SK-N-SH (cell line): ENCODE measurements at regions not wholly inside any gene's neighbourhood (a gene's known extent, or its start where the extent isn't known, plus 50 kb on each side); places are given as distances from the start of the nearest gene placed in this dataset.

Experiments
- CTCF ChIA-PET: fragments of 300-600, 350-600 bp; formaldehyde crosslinking; extraction: SDS; loops from one replicate; lab custom pipeline; 2021; lab: Yijun Ruan, JAX
- POLR2A ChIA-PET: fragments of 350-600 bp; sonication (Branson Sonifier 250); formaldehyde crosslinking; extraction: SDS; loops from one replicate; lab custom pipeline; 2020; ENCODE audit warnings: antibody characterized with exemption, inconsistent platforms; lab: Yijun Ruan, JAX
- DNase-seq: peaks from one replicate; pipeline ENCODE4 v3.0.0; 2012
- H2AFZ ChIP-seq: fragments of 200-600 bp; sonication (generic); 2 replicates; pipeline ENCODE4 v1.8.1; 2016; ENCODE audit warnings: antibody characterized with exemption, mild to moderate bottlenecking, low read depth
- H3F3A ChIP-seq: fragments of 200-600 bp; sonication (generic); replicated peaks from 2 replicates; pipeline ENCODE3; 2016; ENCODE audit warnings: antibody characterized with exemption, mild to moderate bottlenecking; ENCODE audit not compliant: insufficient read depth
- H3K27ac ChIP-seq, 2 experiments: fragments of 200-500 bp in 1 of 2; fragments of 200-600 bp in 1 of 2; sonication (Bioruptor generic) in 1 of 2; sonication (generic), shearing (Covaris generic) in 1 of 2; 2 replicates each; pipeline versions ENCODE4 v1.5.1 to v1.6.1; 2014 to 2016; ENCODE audit warnings: low read depth in 2 of 2, inconsistent platforms in 1 of 2, low read length in 1 of 2, mild to moderate bottlenecking in 1 of 2, mixed read lengths in 1 of 2
- H3K27me3 ChIP-seq: fragments of 200-600 bp; sonication (generic), shearing (Covaris generic); 2 replicates; pipeline ENCODE4 v1.6.1; 2016; ENCODE audit warnings: mixed run types; ENCODE audit not compliant: insufficient read depth
- H3K36me3 ChIP-seq, 2 experiments: fragments of 200-500 bp in 1 of 2; fragments of 200-600 bp in 1 of 2; sonication (Bioruptor generic) in 1 of 2; sonication (generic) in 1 of 2; replicated peaks in 1 of 2; 2 replicates each; pipeline versions ENCODE3 to v1.5.1; 2014 to 2016; ENCODE audit warnings: low read length in 1 of 2, mild to moderate bottlenecking in 1 of 2; ENCODE audit not compliant: insufficient read depth in 2 of 2, control insufficient read depth in 1 of 2
- H3K4me1 ChIP-seq, 2 experiments: fragments of 200-500 bp in 1 of 2; fragments of 200-600 bp in 1 of 2; sonication (Bioruptor generic) in 1 of 2; sonication (generic), shearing (Covaris generic) in 1 of 2; 2 replicates each; pipeline versions ENCODE4 v1.5.1 to v1.6.1; 2014 to 2016; ENCODE audit warnings: low read depth in 1 of 2, low read length in 1 of 2, mixed run types in 1 of 2; ENCODE audit not compliant: insufficient read depth in 2 of 2, control insufficient read depth in 1 of 2
- H3K4me2 ChIP-seq: fragments of 200-600 bp; sonication (generic), shearing (Covaris generic); 2 replicates; pipeline ENCODE4 v1.6.1; 2017; ENCODE audit warnings: mixed run types
- H3K4me3 ChIP-seq, 2 experiments: fragments of 200-500 bp in 1 of 2; fragments of 200-600 bp in 1 of 2; sonication (Bioruptor generic) in 1 of 2; sonication (generic), shearing (Covaris generic) in 1 of 2; 2 replicates each; pipeline versions ENCODE4 v1.5.1 to v1.8.1; 2014 to 2016; ENCODE audit warnings: low read depth in 2 of 2, inconsistent platforms in 1 of 2, low read length in 1 of 2, mild to moderate bottlenecking in 1 of 2, mixed read lengths in 1 of 2, moderate library complexity in 1 of 2
- H3K79me2 ChIP-seq: fragments of 200-600 bp; sonication (generic); 2 replicates; pipeline ENCODE4 v1.8.1; 2017; ENCODE audit warnings: mild to moderate bottlenecking; ENCODE audit not compliant: insufficient read depth
- H3K9ac ChIP-seq: fragments of 200-600 bp; sonication (generic); 2 replicates; pipeline ENCODE4 v1.6.1; 2017; ENCODE audit warnings: mixed run types
- H3K9me2 ChIP-seq: fragments of 200-600 bp; sonication (generic); 2 replicates; pipeline ENCODE4 v1.6.1; 2017; ENCODE audit warnings: mixed run types
- H3K9me3 ChIP-seq: fragments of 200-600 bp; sonication (generic); 2 replicates; pipeline ENCODE4 v1.6.1; 2017; ENCODE audit warnings: mixed run types, mild to moderate bottlenecking, moderate library complexity
- H4K20me1 ChIP-seq: fragments of 200-600 bp; sonication (generic); 2 replicates; pipeline ENCODE4 v1.6.1; 2017; ENCODE audit warnings: mild to moderate bottlenecking, mixed run types; ENCODE audit not compliant: insufficient read depth
- EZH2phosphoT487 ChIP-seq: fragments of 200-600 bp; sonication (generic); IDR thresholded peaks from 2 replicates; pipeline ENCODE4 v1.6.1; 2017; ENCODE audit warnings: low read depth, mixed run types, mild to moderate bottlenecking, antibody characterized with exemption, moderate library complexity, borderline replicate concordance
- FOSL2 ChIP-seq: IDR thresholded peaks from 2 replicates; pipeline ENCODE4 v1.4.0; 2012; ENCODE audit warnings: low read depth, mild to moderate bottlenecking, moderate library complexity, borderline replicate concordance
- FOXJ3 ChIP-seq: sonication (generic); formaldehyde crosslinking; IDR thresholded peaks from 2 replicates; pipeline ENCODE4 v1.5.1; 2020; ENCODE audit warnings: mild to moderate bottlenecking, missing genetic modification reagents
- MAX ChIP-seq: IDR thresholded peaks from 2 replicates; pipeline ENCODE4 v1.4.0; 2012; ENCODE audit warnings: low read depth
- MEF2A ChIP-seq: IDR thresholded peaks from 2 replicates; pipeline ENCODE4 v1.4.0; 2012; ENCODE audit warnings: low read depth, borderline replicate concordance
- MXI1 ChIP-seq: IDR thresholded peaks from 2 replicates; pipeline ENCODE4 v1.6.1; 2012; ENCODE audit warnings: mild to moderate bottlenecking, low read depth, low read length, improper control_type of control experiment
- NRF1 ChIP-seq: IDR thresholded peaks from 2 replicates; pipeline ENCODE4 v1.6.1; 2012; ENCODE audit warnings: low read depth, mild to moderate bottlenecking, low read length
- POLR2AphosphoS5 ChIP-seq: IDR thresholded peaks from 2 replicates; pipeline ENCODE4 v1.6.1; 2012; ENCODE audit warnings: low read depth, low read length
- SIN3A ChIP-seq: IDR thresholded peaks from 2 replicates; pipeline ENCODE4 v1.6.1; 2012; ENCODE audit warnings: low read depth, mild to moderate bottlenecking, low read length, moderate library complexity, borderline replicate concordance
- TAF1 ChIP-seq: IDR thresholded peaks from 2 replicates; pipeline ENCODE4 v1.6.1; 2012; ENCODE audit warnings: low read depth, mild to moderate bottlenecking, low read length, moderate library complexity, borderline replicate concordance
- TCF12 ChIP-seq: IDR thresholded peaks from 2 replicates; pipeline ENCODE4 v1.4.0; 2012
- TEAD4 ChIP-seq: IDR thresholded peaks from 2 replicates; pipeline ENCODE4 v1.4.0; 2012; ENCODE audit warnings: mild to moderate bottlenecking, borderline replicate concordance; ENCODE audit not compliant: insufficient read depth
- USF1 ChIP-seq: IDR thresholded peaks from 2 replicates; pipeline ENCODE4 v1.4.0; 2012; ENCODE audit warnings: low read depth, borderline replicate concordance
- WGBS: methylation state at CpG from one replicate; pipeline ENCODE4 v1.1.6; 2017; ENCODE audit warnings: low lambda C conversion rate; 5-methylcytosine and 5-hydroxymethylcytosine counted together
- TF ChIP-seq, protein P1 (sequence below): fragments of 150-350 bp; IDR thresholded peaks from 2 replicates; pipeline ENCODE4 v1.6.1; 2017; ENCODE audit warnings: antibody characterized with exemption, low read length, low read depth, borderline replicate concordance
- TF ChIP-seq, protein P2 (sequence below): IDR thresholded peaks from 2 replicates; pipeline ENCODE4 v1.6.1; 2012; ENCODE audit warnings: mild to moderate bottlenecking, low read depth, low read length, moderate library complexity

DNA sequence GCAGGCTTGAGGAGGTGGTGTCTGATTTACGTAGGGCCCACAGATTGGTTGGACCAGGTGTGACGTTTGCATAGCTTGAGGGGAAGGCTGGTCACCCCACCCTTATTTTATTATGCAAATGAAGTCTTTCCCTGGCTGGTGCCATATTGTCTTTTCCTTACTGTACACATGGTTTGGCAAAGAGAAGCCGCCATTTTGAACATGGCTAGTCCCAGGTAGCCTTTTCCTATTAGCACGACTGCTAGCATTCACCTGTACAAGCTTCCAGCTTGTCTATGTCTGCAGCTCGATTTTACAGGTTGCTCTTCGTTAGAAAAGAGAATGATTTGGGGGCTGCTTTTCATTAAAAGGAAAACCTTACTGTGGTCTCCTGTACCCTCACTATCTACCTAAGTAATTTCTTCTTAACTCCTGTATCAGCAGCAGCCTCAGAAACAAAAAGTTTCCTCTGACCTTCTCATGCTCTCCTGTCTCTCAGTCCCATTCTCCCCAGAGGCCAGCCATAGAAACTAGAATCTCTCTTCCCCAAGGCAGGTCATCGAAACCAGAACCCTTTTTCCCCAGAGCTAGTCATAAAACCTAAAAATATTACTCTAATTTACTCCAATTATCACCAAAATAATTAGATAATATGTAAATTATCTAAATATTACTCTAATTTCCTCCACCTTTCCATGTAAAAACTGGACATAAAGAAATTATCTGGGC is 151.8 kb downstream of the B3GNT2 start:
- H3F3A ChIP-seq = no peaks in the 10 kb centered on the region
- ChIA-PET CTCF (no interaction called here), POLR2A (no interaction called here)

More for the DNA sequence above, 151.8 kb downstream of the B3GNT2 start:
- H2AFZ ChIP-seq = no peak overlapping the region
- no peaks in the 10 kb centered on the region for H3K9me2 ChIP-seq
- 48% methylated on average over 7 of the region's 7 CpGs for WGBS
- H3K27me3 ChIP-seq = no peaks in the 10 kb centered on the region
- TF ChIP-seq, protein P1, sequence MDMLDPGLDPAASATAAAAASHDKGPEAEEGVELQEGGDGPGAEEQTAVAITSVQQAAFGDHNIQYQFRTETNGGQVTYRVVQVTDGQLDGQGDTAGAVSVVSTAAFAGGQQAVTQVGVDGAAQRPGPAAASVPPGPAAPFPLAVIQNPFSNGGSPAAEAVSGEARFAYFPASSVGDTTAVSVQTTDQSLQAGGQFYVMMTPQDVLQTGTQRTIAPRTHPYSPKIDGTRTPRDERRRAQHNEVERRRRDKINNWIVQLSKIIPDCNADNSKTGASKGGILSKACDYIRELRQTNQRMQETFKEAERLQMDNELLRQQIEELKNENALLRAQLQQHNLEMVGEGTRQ = no peak
- TF ChIP-seq FOSL2 (no peak), MEF2A (no peak), NRF1 (no peak), MXI1 (no peak), TAF1 (no peak), EZH2phosphoT487 (no peak), TCF12 (no peak), POLR2AphosphoS5 (no peak), TEAD4 (no peak), SIN3A (no peak), FOXJ3 (CRISPR knock-in tag) (no peak), USF1 (no peak), MAX (no peak)
- TF ChIP-seq, protein P2, sequence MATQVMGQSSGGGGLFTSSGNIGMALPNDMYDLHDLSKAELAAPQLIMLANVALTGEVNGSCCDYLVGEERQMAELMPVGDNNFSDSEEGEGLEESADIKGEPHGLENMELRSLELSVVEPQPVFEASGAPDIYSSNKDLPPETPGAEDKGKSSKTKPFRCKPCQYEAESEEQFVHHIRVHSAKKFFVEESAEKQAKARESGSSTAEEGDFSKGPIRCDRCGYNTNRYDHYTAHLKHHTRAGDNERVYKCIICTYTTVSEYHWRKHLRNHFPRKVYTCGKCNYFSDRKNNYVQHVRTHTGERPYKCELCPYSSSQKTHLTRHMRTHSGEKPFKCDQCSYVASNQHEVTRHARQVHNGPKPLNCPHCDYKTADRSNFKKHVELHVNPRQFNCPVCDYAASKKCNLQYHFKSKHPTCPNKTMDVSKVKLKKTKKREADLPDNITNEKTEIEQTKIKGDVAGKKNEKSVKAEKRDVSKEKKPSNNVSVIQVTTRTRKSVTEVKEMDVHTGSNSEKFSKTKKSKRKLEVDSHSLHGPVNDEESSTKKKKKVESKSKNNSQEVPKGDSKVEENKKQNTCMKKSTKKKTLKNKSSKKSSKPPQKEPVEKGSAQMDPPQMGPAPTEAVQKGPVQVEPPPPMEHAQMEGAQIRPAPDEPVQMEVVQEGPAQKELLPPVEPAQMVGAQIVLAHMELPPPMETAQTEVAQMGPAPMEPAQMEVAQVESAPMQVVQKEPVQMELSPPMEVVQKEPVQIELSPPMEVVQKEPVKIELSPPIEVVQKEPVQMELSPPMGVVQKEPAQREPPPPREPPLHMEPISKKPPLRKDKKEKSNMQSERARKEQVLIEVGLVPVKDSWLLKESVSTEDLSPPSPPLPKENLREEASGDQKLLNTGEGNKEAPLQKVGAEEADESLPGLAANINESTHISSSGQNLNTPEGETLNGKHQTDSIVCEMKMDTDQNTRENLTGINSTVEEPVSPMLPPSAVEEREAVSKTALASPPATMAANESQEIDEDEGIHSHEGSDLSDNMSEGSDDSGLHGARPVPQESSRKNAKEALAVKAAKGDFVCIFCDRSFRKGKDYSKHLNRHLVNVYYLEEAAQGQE = no peak
- H3K4me1 ChIP-seq = no peaks in the 10 kb centered on the region
- no peak overlapping the region for H3K9ac ChIP-seq
- DNase-seq = no peak
- H4K20me1 ChIP-seq = no peaks in the 10 kb centered on the region
- H3K27ac ChIP-seq = no peak overlapping the region
- no peak overlapping the region for H3K4me2 ChIP-seq
- H3K79me2 ChIP-seq = no peaks in the 10 kb centered on the region
- H3K36me3 ChIP-seq = no peaks in the 10 kb centered on the region
- no peaks in the 10 kb centered on the region for H3K9me3 ChIP-seq
- no peak overlapping the region for H3K4me3 ChIP-seq
